ENCODE measurements at regions not wholly inside any gene's neighbourhood (a gene's known extent, or its start where the extent isn't known, plus 50 kb on each side); places are given as distances from the start of the nearest gene placed in this dataset.

DNA sequence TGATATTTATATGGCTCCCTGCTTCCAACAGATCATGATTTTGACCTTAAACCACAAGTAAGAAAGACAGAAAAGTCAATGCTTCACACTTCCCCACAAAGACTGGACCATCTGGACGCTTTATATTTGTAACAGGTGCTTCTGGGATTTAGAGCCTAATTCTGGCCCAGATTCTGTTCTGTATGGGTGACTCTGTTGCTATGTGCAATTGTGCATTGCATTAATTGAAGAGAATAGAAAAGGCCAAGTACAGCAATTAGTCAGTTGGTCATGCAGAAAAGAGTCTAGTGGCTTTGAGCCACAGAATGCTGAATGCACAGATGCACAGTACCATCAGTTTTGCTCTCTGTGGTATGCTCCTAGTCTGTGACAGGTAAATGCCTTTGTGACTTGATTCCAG lies 657.4 kb upstream of the ATXN8OS start:
- no peak for TF ChIP-seq MEF2A (IDR thresholded peaks at IDR 0.05; ENCODE audit: borderline replicate concordance, low read depth)
- TF ChIP-seq, protein P1, sequence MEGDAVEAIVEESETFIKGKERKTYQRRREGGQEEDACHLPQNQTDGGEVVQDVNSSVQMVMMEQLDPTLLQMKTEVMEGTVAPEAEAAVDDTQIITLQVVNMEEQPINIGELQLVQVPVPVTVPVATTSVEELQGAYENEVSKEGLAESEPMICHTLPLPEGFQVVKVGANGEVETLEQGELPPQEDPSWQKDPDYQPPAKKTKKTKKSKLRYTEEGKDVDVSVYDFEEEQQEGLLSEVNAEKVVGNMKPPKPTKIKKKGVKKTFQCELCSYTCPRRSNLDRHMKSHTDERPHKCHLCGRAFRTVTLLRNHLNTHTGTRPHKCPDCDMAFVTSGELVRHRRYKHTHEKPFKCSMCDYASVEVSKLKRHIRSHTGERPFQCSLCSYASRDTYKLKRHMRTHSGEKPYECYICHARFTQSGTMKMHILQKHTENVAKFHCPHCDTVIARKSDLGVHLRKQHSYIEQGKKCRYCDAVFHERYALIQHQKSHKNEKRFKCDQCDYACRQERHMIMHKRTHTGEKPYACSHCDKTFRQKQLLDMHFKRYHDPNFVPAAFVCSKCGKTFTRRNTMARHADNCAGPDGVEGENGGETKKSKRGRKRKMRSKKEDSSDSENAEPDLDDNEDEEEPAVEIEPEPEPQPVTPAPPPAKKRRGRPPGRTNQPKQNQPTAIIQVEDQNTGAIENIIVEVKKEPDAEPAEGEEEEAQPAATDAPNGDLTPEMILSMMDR (IDR thresholded peaks at IDR 0.05) = no peak
- TF ChIP-seq, protein P2, sequence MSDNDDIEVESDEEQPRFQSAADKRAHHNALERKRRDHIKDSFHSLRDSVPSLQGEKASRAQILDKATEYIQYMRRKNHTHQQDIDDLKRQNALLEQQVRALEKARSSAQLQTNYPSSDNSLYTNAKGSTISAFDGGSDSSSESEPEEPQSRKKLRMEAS (IDR thresholded peaks at IDR 0.05; ENCODE audit: low read depth) = no peak
- TF ChIP-seq RFX5 (IDR thresholded peaks at IDR 0.05; ENCODE audit: low read length) = no peak
- TF ChIP-seq EP300 (IDR thresholded peaks at IDR 0.05; ENCODE audit: borderline replicate concordance in 1 of 2, low read depth in 1 of 2, low read length in 1 of 2) = no peak
- TF ChIP-seq GABPA (IDR thresholded peaks at IDR 0.05; ENCODE audit: low read depth) = no peak
- no peak for TF ChIP-seq TAF1 (IDR thresholded peaks at IDR 0.05; ENCODE audit: borderline replicate concordance, low read depth, low read length)
- TF ChIP-seq, protein P3, sequence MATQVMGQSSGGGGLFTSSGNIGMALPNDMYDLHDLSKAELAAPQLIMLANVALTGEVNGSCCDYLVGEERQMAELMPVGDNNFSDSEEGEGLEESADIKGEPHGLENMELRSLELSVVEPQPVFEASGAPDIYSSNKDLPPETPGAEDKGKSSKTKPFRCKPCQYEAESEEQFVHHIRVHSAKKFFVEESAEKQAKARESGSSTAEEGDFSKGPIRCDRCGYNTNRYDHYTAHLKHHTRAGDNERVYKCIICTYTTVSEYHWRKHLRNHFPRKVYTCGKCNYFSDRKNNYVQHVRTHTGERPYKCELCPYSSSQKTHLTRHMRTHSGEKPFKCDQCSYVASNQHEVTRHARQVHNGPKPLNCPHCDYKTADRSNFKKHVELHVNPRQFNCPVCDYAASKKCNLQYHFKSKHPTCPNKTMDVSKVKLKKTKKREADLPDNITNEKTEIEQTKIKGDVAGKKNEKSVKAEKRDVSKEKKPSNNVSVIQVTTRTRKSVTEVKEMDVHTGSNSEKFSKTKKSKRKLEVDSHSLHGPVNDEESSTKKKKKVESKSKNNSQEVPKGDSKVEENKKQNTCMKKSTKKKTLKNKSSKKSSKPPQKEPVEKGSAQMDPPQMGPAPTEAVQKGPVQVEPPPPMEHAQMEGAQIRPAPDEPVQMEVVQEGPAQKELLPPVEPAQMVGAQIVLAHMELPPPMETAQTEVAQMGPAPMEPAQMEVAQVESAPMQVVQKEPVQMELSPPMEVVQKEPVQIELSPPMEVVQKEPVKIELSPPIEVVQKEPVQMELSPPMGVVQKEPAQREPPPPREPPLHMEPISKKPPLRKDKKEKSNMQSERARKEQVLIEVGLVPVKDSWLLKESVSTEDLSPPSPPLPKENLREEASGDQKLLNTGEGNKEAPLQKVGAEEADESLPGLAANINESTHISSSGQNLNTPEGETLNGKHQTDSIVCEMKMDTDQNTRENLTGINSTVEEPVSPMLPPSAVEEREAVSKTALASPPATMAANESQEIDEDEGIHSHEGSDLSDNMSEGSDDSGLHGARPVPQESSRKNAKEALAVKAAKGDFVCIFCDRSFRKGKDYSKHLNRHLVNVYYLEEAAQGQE (IDR thresholded peaks at IDR 0.05; ENCODE audit: low read depth, low read length) = no peak

All from SK-N-SH (cell line).